ENCODE measurements at regions not wholly inside any gene's neighbourhood (a gene's known extent, or its start where the extent isn't known, plus 50 kb on each side); places are given as distances from the start of the nearest gene placed in this dataset.

GRCh38 chr2:19538411-19538963 lies 180.1 kb upstream of the OSR1 start:
- FAIRE-seq (no peak), DNase-seq (ENCODE audit: extremely low spot score, insufficient read length, low read depth) (no peak)

DNA sequence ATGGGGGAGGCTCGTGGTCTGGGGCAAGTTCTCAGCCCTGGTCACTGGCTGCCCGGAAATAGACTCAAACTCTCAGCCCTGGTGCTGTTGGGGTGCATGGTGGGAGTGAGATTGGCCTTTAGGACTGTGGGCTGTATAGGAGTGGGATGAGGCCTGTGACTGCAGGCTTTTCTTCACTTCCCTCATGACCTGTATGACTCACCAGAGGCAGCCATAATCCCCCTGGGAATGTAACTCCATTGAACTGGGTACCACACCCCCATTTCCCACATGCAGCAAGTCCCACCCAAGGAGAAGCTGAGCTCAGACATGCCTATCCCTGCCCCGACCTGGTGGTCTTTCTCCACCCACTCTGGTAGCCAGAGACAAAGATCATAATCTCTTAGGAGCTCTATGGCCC lies 177.7 kb upstream of the OSR1 start:
- FAIRE-seq (no peak), DNase-seq (ENCODE audit: extremely low spot score, insufficient read length, low read depth) (no peak)

DNA sequence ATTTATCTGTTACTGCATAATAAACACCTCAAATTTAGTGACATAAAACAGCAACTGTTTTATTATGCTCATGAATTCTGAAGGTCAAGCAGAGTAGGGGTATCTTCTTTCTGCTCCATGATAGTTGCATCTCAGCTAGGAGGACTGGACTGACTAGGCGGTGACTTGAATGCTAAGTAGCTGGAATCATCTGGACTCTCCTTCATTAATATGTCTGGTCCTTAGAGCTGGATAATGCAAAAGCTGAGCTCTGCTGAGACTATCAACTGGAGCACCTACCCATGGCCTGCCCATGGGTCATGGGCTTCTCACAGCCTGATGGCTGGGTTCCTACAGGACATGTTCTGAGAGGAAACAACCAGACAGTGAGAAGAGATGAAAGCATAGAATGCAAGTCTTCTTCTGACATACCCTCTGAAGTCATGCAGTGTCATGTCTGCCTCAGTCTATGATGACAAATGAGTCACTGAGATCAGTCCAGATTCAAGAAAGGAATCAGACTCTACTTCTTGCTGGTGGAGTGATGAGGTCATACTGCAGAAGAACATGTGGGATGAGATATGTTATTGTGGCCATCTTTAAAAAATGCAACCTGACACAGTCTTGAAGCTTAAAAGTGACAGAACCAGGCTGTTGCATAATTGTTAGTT lies 174.2 kb upstream of the OSR1 start:
- FAIRE-seq (no peak), DNase-seq (ENCODE audit: extremely low spot score, insufficient read length, low read depth) (no peak)

DNA sequence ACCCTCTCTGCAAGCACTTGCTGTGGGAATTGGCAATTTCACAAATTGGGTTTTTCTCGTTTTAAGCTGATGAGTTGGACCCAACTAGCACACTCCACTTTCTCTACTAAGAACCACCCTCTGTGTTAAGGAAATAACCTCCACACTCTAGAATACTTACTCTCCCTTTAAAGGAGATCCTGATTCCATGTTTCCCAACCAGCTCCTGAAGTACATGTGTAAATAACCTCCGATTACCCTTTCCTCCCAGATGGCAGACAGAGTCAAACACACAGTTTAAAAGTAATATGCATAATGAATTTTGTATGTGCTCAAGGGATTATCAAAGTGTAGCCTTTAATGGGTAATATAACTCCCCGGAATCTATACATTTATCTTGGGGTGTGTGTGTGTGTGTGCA lies 171.3 kb upstream of the OSR1 start:
- FAIRE-seq, result no peak
- DNase-seq (ENCODE audit: extremely low spot score, insufficient read length, low read depth), result no peak

DNA sequence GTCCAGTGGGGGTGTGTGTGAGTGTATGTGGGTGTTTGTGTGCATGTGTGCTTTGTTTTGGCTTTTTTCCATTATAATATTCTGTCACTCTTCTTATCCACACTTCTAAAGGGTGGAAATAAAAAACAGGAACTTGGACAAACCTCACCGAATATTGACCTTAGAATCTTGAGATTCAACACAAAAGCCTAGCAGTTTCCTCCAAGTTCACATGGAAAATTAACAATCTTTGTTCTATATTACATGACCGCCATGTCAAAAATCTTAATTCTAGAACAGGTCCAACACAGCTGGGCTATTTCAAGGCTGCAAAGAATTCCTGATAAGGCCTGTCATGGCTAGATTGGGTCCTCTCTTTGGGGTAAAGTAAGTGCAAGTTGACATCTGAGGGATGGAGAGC lies 169.3 kb upstream of the OSR1 start:
- no peak for DNase-seq (ENCODE audit: extremely low spot score, insufficient read length, low read depth)
- FAIRE-seq, result no peak

- FAIRE-seq (no peak), DNase-seq (ENCODE audit: extremely low spot score, insufficient read length, low read depth) (no peak)
Measured at GRCh38 chr2:19525313-19525712, 166.9 kb upstream of the OSR1 start.

GRCh38 chr2:19519045-19519444 lies 160.6 kb upstream of the OSR1 start:
- FAIRE-seq (no peak), DNase-seq (ENCODE audit: extremely low spot score, insufficient read length, low read depth) (no peak)

GRCh38 chr2:19507137-19507536 lies 148.7 kb upstream of the OSR1 start:
- no peak for FAIRE-seq
- DNase-seq (ENCODE audit: extremely low spot score, insufficient read length, low read depth), result no peak

DNA sequence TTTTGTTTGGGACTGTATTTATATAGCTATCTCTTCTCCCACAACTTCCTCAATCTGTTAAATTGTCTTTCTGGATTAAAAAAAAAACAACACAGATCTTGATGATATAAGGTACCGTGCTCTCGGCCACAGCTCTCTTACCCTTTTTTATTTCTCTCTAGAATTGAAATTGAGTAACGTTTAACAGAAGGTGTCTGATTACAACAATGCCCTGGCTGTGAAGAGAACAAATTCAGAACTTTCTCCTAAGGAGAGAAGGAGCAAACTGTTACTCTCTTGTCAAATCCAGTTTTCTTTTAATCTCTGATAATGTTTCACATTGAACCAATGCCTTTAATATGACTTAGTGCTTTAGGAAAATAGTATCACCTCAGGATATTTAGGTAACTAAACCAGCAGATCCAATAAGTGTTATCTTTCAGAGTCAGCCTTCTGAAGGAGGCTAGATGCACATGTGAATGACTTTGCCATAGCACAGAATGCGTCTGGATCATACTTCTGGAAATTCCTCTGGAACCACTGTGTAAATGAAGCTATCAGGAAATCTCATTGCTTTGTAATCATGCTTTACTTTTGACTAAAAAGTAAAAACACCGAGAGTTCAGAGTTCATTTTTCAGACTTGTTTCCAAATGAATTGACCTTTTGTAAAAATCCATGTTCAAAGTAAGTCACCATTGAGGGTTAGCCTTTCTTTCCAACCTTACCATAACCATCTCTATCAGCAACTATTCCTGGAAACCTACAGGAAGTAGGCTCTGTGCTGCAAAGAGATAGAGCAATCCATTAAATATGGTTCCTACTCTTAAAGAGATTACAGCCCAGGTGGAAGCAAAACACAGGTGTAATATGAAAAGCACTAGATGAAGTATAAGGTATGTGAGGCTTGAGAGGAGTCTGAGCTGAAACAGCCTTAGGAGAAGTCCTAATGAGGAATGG lies 147.0 kb upstream of the OSR1 start:
- DNase-seq (ENCODE audit: extremely low spot score, insufficient read length, low read depth) (no peak), FAIRE-seq (no peak)

- no peak for FAIRE-seq
Measured at GRCh38 chr2:19504400-19505198, 146.2 kb upstream of the OSR1 start.

DNA sequence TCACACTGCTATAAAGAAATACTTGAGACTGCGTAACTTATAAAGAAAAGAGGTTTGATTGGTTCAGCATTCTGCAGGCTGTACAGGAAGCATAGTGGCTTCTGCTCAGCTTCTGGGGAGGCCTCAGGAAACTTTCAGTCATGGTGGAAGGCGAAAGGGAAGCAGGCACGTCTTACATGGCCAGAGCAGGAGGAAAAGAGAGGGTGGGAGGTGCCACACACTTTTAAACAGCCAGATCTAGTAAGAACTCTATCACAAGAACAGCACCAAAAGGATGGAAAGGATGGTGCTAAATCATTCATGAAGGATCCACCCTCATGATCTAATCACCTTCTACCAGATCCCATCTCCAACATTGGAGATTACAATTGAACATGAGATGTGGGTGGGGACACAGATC lies 145.5 kb upstream of the OSR1 start:
- no peak for DNase-seq (ENCODE audit: extremely low spot score, insufficient read length, low read depth)
- no peak for FAIRE-seq

More at GRCh38 chr2:19504400-19505198, 146.2 kb upstream of the OSR1 start:
- DNase-seq (ENCODE audit: extremely low spot score, insufficient read length, low read depth), result no peak

DNA sequence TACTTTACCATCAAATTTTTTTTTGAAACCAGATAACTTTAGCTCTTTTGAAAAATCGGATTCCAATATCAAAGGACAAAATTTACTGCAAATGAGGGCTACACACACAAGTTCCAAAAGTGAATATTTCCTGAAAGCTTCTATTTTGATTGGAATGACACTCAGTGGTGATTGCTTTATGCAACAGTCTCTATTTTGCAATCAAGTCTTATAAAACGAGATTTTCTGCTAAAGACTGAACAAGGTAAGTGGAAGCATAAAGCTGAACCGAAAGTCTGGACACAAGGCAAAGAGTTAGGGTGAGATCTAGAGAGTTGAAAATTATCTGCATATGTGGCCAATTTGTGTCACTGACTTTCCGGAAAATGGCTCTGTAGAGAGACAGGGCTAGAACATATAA lies 145.0 kb upstream of the OSR1 start:
- DNase-seq (ENCODE audit: extremely low spot score, insufficient read length, low read depth) (no peak), FAIRE-seq (no peak)

GRCh38 chr2:19500126-19500525 lies 141.7 kb upstream of the OSR1 start:
- FAIRE-seq, result no peak

GRCh38 chr2:19496646-19497045 lies 138.2 kb upstream of the OSR1 start:
- no peak for FAIRE-seq

More at GRCh38 chr2:19500126-19500525, 141.7 kb upstream of the OSR1 start:
- DNase-seq (ENCODE audit: extremely low spot score, insufficient read length, low read depth), result no peak

DNA sequence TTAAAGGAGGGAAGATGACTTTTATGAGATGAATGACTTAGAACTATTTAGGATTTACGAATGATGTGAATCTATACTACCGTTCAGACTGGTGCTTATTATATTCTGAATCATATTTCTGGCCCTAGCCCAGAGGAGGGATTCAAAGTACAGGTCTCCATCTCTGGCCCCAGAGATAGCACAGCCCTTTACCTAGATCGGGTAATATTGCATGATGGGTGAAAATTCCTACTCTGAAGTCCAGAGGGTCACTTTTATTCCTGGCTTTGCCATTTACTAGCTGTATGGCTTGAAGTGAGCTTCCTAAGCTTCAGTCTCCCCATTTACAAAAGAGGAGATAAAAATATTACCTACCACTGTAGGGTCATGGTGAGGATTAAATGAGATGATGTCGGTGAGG lies 135.8 kb upstream of the OSR1 start:
- FAIRE-seq (no peak), DNase-seq (ENCODE audit: extremely low spot score, insufficient read length, low read depth) (no peak)

More at GRCh38 chr2:19496646-19497045, 138.2 kb upstream of the OSR1 start:
- DNase-seq (ENCODE audit: extremely low spot score, insufficient read length, low read depth), result no peak

DNA sequence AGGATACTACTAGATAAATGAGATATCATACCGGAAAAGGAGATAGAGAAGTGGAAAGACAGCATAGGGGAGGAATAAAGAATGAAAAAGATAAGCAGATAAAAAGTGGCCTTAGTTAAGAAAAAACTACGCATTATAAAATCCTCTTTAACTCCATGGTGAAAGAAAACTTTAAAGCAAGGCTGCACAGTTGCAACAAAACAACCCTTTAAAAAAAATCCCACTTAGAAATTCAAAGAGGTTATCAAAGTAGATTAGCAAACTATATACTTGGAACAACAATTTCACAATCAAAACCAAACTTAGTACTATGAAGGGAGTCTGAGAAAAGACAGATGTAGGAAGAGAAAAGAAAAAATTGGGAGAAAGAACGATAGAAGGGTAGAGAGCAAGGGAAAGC lies 133.4 kb upstream of the OSR1 start:
- DNase-seq (ENCODE audit: extremely low spot score, insufficient read length, low read depth) (no peak), FAIRE-seq (no peak)

DNA sequence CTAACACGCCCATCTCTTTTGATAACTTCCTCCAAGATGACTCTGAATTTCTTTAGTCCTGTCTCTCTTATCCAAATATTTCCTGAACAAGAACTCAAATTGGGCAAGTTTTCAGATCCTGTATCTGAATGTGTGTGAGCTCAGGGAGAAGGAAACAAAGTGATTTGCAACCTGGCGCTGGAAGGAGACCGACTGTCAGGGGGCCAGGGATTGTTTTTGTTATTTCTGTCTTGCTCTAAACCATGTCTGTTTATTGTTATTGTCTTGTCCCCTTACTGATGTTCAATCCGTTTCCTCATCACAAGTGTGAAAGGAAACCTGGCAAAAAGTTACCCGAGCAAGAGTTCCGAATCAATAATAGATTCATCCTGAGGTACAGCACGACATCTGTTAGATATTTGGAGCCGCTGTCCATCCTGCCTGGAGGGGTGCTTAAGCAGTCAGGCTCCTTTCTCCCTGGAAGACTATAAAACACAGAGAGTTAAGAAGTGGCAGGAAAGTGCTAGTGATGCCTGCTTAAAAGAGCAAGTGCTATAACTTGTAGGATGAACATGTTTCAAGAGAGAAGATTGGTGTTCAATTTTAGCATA lies 132.5 kb upstream of the OSR1 start:
- DNase-seq (ENCODE audit: extremely low spot score, insufficient read length, low read depth), result no peak
- no peak for FAIRE-seq

GRCh38 chr2:19488009-19488691 lies 129.7 kb upstream of the OSR1 start:
- no peak for DNase-seq (ENCODE audit: extremely low spot score, insufficient read length, low read depth)
- FAIRE-seq, result no peak

- DNase-seq (ENCODE audit: extremely low spot score, insufficient read length, low read depth) (no peak), FAIRE-seq (no peak)
Measured at GRCh38 chr2:19484736-19485135, 126.3 kb upstream of the OSR1 start.

Measured in GM18507 (cell line).